ENCODE measurements at regions not wholly inside any gene's neighbourhood (a gene's known extent, or its start where the extent isn't known, plus 50 kb on each side); places are given as distances from the start of the nearest gene placed in this dataset.

DNA sequence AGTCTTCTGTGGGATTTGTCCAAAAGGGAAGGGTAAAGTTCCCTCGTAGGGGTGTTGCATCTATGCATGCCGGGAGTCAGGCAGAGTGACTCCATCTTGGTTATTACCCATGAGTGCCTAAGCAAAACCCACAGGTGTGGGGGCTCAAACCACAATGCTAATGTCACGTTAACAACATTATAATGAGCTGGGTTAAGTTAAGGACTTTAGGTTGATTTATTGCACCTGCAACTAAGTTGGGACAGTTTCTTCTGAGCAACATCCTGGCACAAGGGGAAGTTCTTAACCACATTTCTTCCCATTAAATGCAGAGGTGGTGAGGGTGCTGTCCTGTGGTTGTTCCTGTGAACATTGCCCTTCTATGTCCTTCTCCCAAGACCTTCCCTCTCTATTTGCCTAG lies 1596.8 kb upstream of the SLC39A10 start:
- TF ChIP-seq, protein P1, sequence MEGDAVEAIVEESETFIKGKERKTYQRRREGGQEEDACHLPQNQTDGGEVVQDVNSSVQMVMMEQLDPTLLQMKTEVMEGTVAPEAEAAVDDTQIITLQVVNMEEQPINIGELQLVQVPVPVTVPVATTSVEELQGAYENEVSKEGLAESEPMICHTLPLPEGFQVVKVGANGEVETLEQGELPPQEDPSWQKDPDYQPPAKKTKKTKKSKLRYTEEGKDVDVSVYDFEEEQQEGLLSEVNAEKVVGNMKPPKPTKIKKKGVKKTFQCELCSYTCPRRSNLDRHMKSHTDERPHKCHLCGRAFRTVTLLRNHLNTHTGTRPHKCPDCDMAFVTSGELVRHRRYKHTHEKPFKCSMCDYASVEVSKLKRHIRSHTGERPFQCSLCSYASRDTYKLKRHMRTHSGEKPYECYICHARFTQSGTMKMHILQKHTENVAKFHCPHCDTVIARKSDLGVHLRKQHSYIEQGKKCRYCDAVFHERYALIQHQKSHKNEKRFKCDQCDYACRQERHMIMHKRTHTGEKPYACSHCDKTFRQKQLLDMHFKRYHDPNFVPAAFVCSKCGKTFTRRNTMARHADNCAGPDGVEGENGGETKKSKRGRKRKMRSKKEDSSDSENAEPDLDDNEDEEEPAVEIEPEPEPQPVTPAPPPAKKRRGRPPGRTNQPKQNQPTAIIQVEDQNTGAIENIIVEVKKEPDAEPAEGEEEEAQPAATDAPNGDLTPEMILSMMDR (conservative IDR thresholded peaks at IDR 0.05; ENCODE audit: low read depth, low read length), result no peak
- no peak for TF ChIP-seq EZH2 (IDR thresholded peaks at IDR 0.05; ENCODE audit: borderline replicate concordance, low read depth, low read length, poor library complexity, severe bottlenecking)
